ENCODE measurements at regions not wholly inside any gene's neighbourhood (a gene's known extent, or its start where the extent isn't known, plus 50 kb on each side); places are given as distances from the start of the nearest gene placed in this dataset.
"Not testable (repeated sequence)": the region's sequence is repeated elsewhere in the genome, so short reads cannot be mapped to it uniquely, and the experiment has no call there.

GRCh38 chr2:138249207-138249606, 252.4 kb upstream of the SPOPL start:
- no peak for TF ChIP-seq CTCF (IDR thresholded peaks at IDR 0.05; ENCODE audit: unreplicated experiment in 3 of 3)
- Mint-ChIP-seq H3K36me3 (ENCODE audit: low read depth) (no peaks in the 10 kb centered on the region), H3K4me3 (no peak overlapping the region), H3K27me3 (ENCODE audit: low read depth) (peaks cover 3% of the 10 kb centered on the region), H3K9me3 (peaks cover 2% of the 10 kb centered on the region), H3K4me1 (no peaks in the 10 kb centered on the region), H3K27ac (no peak overlapping the region)

GRCh38 chr2:138250843-138251320, 250.7 kb upstream of the SPOPL start:
- not testable (repeated sequence) for H3K27me3 Mint-ChIP-seq (ENCODE audit: low read depth); H3K9me3 Mint-ChIP-seq; H3K4me1 Mint-ChIP-seq; H3K36me3 Mint-ChIP-seq (ENCODE audit: low read depth); H3K27ac Mint-ChIP-seq; H3K4me3 Mint-ChIP-seq

- TF ChIP-seq CTCF (IDR thresholded peaks at IDR 0.05; ENCODE audit: unreplicated experiment in 3 of 3) = no peak
- Mint-ChIP-seq H3K4me3 (no peak overlapping the region), H3K9me3 (peaks cover 5% of the 10 kb centered on the region), H3K27ac (no peak overlapping the region), H3K36me3 (ENCODE audit: low read depth) (no peaks in the 10 kb centered on the region), H3K4me1 (no peaks in the 10 kb centered on the region), H3K27me3 (ENCODE audit: low read depth) (no peaks in the 10 kb centered on the region)
Measured at GRCh38 chr2:138252587-138252986, 249.0 kb upstream of the SPOPL start.

- H3K27me3 Mint-ChIP-seq (ENCODE audit: low read depth) = no peaks in the 10 kb centered on the region
- H3K4me1 Mint-ChIP-seq = no peaks in the 10 kb centered on the region
- H3K9me3 Mint-ChIP-seq = peaks cover 13% of the 10 kb centered on the region
- no peak for TF ChIP-seq CTCF (IDR thresholded peaks at IDR 0.05; ENCODE audit: unreplicated experiment in 3 of 3)
- no peak overlapping the region for H3K4me3 Mint-ChIP-seq
- H3K27ac Mint-ChIP-seq = no peak overlapping the region
- no peaks in the 10 kb centered on the region for H3K36me3 Mint-ChIP-seq (ENCODE audit: low read depth)
Measured at GRCh38 chr2:138255670-138256069, 245.9 kb upstream of the SPOPL start.

GRCh38 chr2:138267161-138267901, 234.2 kb upstream of the SPOPL start:
- H3K27me3 Mint-ChIP-seq (ENCODE audit: low read depth) = no peaks in the 10 kb centered on the region
- H3K27ac Mint-ChIP-seq = peak overlapping the region; percentile 86 to 92 (median 91)
- peaks cover 7% of the 10 kb centered on the region for H3K9me3 Mint-ChIP-seq
- H3K36me3 Mint-ChIP-seq (ENCODE audit: low read depth) = peaks cover 6% of the 10 kb centered on the region
- peaks cover 10% of the 10 kb centered on the region for H3K4me1 Mint-ChIP-seq
- H3K4me3 Mint-ChIP-seq = no peak overlapping the region
- no peak for TF ChIP-seq CTCF (IDR thresholded peaks at IDR 0.05; ENCODE audit: unreplicated experiment in 3 of 3)

GRCh38 chr2:138267902-138268254, 233.7 kb upstream of the SPOPL start:
- peak overlapping the region; percentile 86 to 92 (median 91) for H3K27ac Mint-ChIP-seq

More at GRCh38 chr2:138267902-138268254, 233.7 kb upstream of the SPOPL start:
- no peak for TF ChIP-seq CTCF (IDR thresholded peaks at IDR 0.05; ENCODE audit: unreplicated experiment in 3 of 3)
- peaks cover 10% of the 10 kb centered on the region for H3K4me1 Mint-ChIP-seq
- H3K27me3 Mint-ChIP-seq (ENCODE audit: low read depth) = no peaks in the 10 kb centered on the region
- peaks cover under 1% of the 10 kb centered on the region for H3K36me3 Mint-ChIP-seq (ENCODE audit: low read depth)
- H3K4me3 Mint-ChIP-seq = no peak overlapping the region
- H3K9me3 Mint-ChIP-seq = peaks cover 2% of the 10 kb centered on the region

All from nephron (organoid).